GM18499 (cell line): ENCODE measurements at regions not wholly inside any gene's neighbourhood (a gene's known extent, or its start where the extent isn't known, plus 50 kb on each side); places are given as distances from the start of the nearest gene placed in this dataset.

Experiments
- ATAC-seq: cut with Tn5 transposase; IDR thresholded peaks from one replicate; pipeline ENCODE4 v1.9.1; 2021; ENCODE audit warnings: moderate number of reproducible peaks; ENCODE audit not compliant: insufficient read depth, unreplicated experiment

GRCh38 chr9:16352791-16353401, 517.6 kb downstream of the BNC2 start:
- no peak for ATAC-seq

- no peak for ATAC-seq
These were observed 514.2 kb downstream of the BNC2 start for GRCh38 chr9:16356196-16356765.

GRCh38 chr9:16357828-16358227, 512.6 kb downstream of the BNC2 start:
- ATAC-seq: no peak

- no peak for ATAC-seq
These were observed 511.7 kb downstream of the BNC2 start for GRCh38 chr9:16358751-16359150.
